Head of caudate nucleus (tissue), 42 donors: ENCODE measurements at regions not wholly inside any gene's neighbourhood (a gene's known extent, or its start where the extent isn't known, plus 50 kb on each side); places are given as distances from the start of the nearest gene placed in this dataset.
A peak's percentile ranks its signal among the peaks of the same experiment; 100 is the strongest.

Experiments
- DNase-seq, 42 donors: peaks; one replicate each; pipeline versions ENCODE4 v3.0.0 to v3.0.0-alpha.2; 2020 to 2021; ENCODE audit warnings: mixed read lengths in 7 of 42
- intact Hi-C: fragments of 100-400 bp; cut with DNase I; formaldehyde crosslinking; loops from one replicate; pipeline ENCODE4 v1.15.0; 2022

- no peak for DNase-seq
- intact Hi-C loops, result no loop called here
These were observed 355.2 kb downstream of the PCNX1 start for GRCh38 chr14:71262441-71262840.

GRCh38 chr14:71264260-71264659 is 357.0 kb downstream of the PCNX1 start:
- DNase-seq, result no peak
- intact Hi-C loops, result no loop called here

GRCh38 chr14:71267007-71267513 is 359.8 kb downstream of the PCNX1 start:
- DNase-seq, result no peak
- intact Hi-C loops, result no loop called here

GRCh38 chr14:71267691-71268090 is 360.4 kb downstream of the PCNX1 start:
- intact Hi-C loops, result no loop called here
- DNase-seq, result no peak

- intact Hi-C loops, result no loop called here
- no peak for DNase-seq
These were observed 362.9 kb downstream of the PCNX1 start for GRCh38 chr14:71270111-71270510.

GRCh38 chr14:71271166-71271945 is 364.1 kb downstream of the PCNX1 start:
- no peak for DNase-seq
- intact Hi-C loops, result no loop called here

GRCh38 chr14:71273366-71273765 is 366.1 kb downstream of the PCNX1 start:
- intact Hi-C loops, result no loop called here
- no peak for DNase-seq

GRCh38 chr14:71284048-71284447 is 376.8 kb downstream of the PCNX1 start:
- no peak for DNase-seq
- intact Hi-C loops, result no loop called here

GRCh38 chr14:71286126-71286525 is 378.9 kb downstream of the PCNX1 start:
- intact Hi-C loops, result no loop called here
- DNase-seq, result no peak

- intact Hi-C loops, result no loop called here
- DNase-seq, result no peak
These were observed 380.3 kb downstream of the PCNX1 start for GRCh38 chr14:71287567-71287966.

- DNase-seq, result no peak
- intact Hi-C loops, result no loop called here
These were observed 382.3 kb downstream of the PCNX1 start for GRCh38 chr14:71289536-71289935.

GRCh38 chr14:71290301-71290700 is 383.0 kb downstream of the PCNX1 start:
- intact Hi-C loops, result no loop called here

GRCh38 chr14:71290960-71291466 is 383.8 kb downstream of the PCNX1 start:
- intact Hi-C loops, result no loop called here
- DNase-seq, result peak in 35 of 42 donors; percentile 14 to 92 (median 59)

More at GRCh38 chr14:71290301-71290700, 383.0 kb downstream of the PCNX1 start:
- peak in 1 of 42 donors; percentile 4 for DNase-seq

GRCh38 chr14:71296184-71296583 is 388.9 kb downstream of the PCNX1 start:
- DNase-seq, result peak in 2 of 42 donors; percentile 3 to 17
- intact Hi-C loops, result no loop called here

GRCh38 chr14:71300566-71301330 is 393.5 kb downstream of the PCNX1 start:
- intact Hi-C loops, result no loop called here
- DNase-seq, result no peak

GRCh38 chr14:71301611-71302010 is 394.4 kb downstream of the PCNX1 start:
- intact Hi-C loops, result no loop called here
- DNase-seq, result peak in 6 of 42 donors; percentile 10 to 39 (median 17)

- DNase-seq, result no peak
- intact Hi-C loops, result no loop called here
These were observed 397.4 kb downstream of the PCNX1 start for GRCh38 chr14:71304690-71305089.

- intact Hi-C loops, result no loop called here
- DNase-seq, result peak; percentile 29 to 89 (median 70)
These were observed 401.4 kb downstream of the PCNX1 start for GRCh38 chr14:71308671-71309070.

GRCh38 chr14:71309756-71310155 is 402.5 kb downstream of the PCNX1 start:
- intact Hi-C loops, result no loop called here
- DNase-seq, result no peak

GRCh38 chr14:71311061-71311460 is 403.8 kb downstream of the PCNX1 start:
- intact Hi-C loops, result no loop called here
- DNase-seq, result no peak
